ENCODE measurements at regions not wholly inside any gene's neighbourhood (a gene's known extent, or its start where the extent isn't known, plus 50 kb on each side); places are given as distances from the start of the nearest gene placed in this dataset.

- FAIRE-seq (no peak), ATAC-seq (no peak), DNase-seq (ENCODE audit: low read depth in 1 of 2, low spot score in 1 of 2) (no peak)
- Histone ChIP-seq H3K9me3 (no peaks in the 10 kb centered on the region), H3K4me1 (no peaks in the 10 kb centered on the region), H3K4me3 (no peak overlapping the region), H3K4me2 (no peak overlapping the region), H3K27ac (no peak overlapping the region)
- TF ChIP-seq FOXS1 (CRISPR knock-in tag; IDR thresholded peaks at IDR 0.05): no peak
- no peak for TF ChIP-seq CBX8 (IDR thresholded peaks at IDR 0.05)
- no peak for TF ChIP-seq EHMT2 (IDR thresholded peaks at IDR 0.05; ENCODE audit: low read depth)
- TF ChIP-seq ESRRA (IDR thresholded peaks at IDR 0.05; ENCODE audit: borderline replicate concordance, low read length): no peak
- no peak for TF ChIP-seq HEYL (CRISPR knock-in tag; IDR thresholded peaks at IDR 0.05)
- TF ChIP-seq POLR2AphosphoS2 (conservative IDR thresholded peaks at IDR 0.05; ENCODE audit: low read length): no peak
- no peak for TF ChIP-seq HOXA7 (CRISPR knock-in tag; IDR thresholded peaks at IDR 0.05)
- no peak for TF ChIP-seq NPAS2 (CRISPR knock-in tag; IDR thresholded peaks at IDR 0.05; ENCODE audit: borderline replicate concordance)
- TF ChIP-seq MAZ (IDR thresholded peaks at IDR 0.05; ENCODE audit: borderline replicate concordance, low read depth, low read length): no peak
- TF ChIP-seq TFCP2L1 (CRISPR knock-in tag; IDR thresholded peaks at IDR 0.05): no peak
- TF ChIP-seq POLR2A (IDR thresholded peaks at IDR 0.05; ENCODE audit: low read length): no peak
- TF ChIP-seq RARB (CRISPR knock-in tag; IDR thresholded peaks at IDR 0.05): no peak
- TF ChIP-seq JUN (IDR thresholded peaks at IDR 0.05): no peak
- no peak for TF ChIP-seq USF2 (IDR thresholded peaks at IDR 0.05)
- no peak for TF ChIP-seq RNF2 (IDR thresholded peaks at IDR 0.05; ENCODE audit: borderline replicate concordance, low read depth)
- TF ChIP-seq RAD21 (conservative IDR thresholded peaks at IDR 0.05 in 1 of 2, IDR thresholded peaks at IDR 0.05 in 1 of 2): no peak
- no peak for TF ChIP-seq ATOH8 (CRISPR knock-in tag; IDR thresholded peaks at IDR 0.05; ENCODE audit: low read depth)
- no peak for TF ChIP-seq SREBF2 (IDR thresholded peaks at IDR 0.05)
- TF ChIP-seq REST (IDR thresholded peaks at IDR 0.05): no peak
- TF ChIP-seq NR3C1 (IDR thresholded peaks at IDR 0.05): no peak
- ChIA-PET CTCF (no interaction called here), POLR2A (no interaction called here)
- WGBS (ENCODE audit: missing lambda C conversion rate): 5% methylated on average over 1 of the region's 1 CpG
Measured at GRCh38 chr11:80944758-80945157, 1503.9 kb upstream of the TENM4 start.

GRCh38 chr11:80943226-80943625 is 1502.4 kb upstream of the TENM4 start:
- FAIRE-seq (no peak), ATAC-seq (no peak), DNase-seq (ENCODE audit: low read depth in 1 of 2, low spot score in 1 of 2) (no peak)
- POLR2A ChIA-PET: no interaction called here
- CTCF ChIA-PET: no interaction called here
- H3K27ac ChIP-seq: no peak overlapping the region
- no peaks in the 10 kb centered on the region for H3K4me1 ChIP-seq
- no peak overlapping the region for H3K4me2 ChIP-seq
- H3K4me3 ChIP-seq: no peak overlapping the region
- TF ChIP-seq MYC (IDR thresholded peaks at IDR 0.05; ENCODE audit: borderline replicate concordance, low read length): no peak
- no peaks in the 10 kb centered on the region for H3K9me3 ChIP-seq

- CTCF ChIA-PET: no interaction called here
- WGBS (ENCODE audit: missing lambda C conversion rate): under 1% methylated on average over 3 of the region's 3 CpGs
- no peak for TF ChIP-seq ZSCAN20 (CRISPR knock-in tag; IDR thresholded peaks at IDR 0.05)
- no peak for TF ChIP-seq PBX3 (IDR thresholded peaks at IDR 0.05)
- no peak for TF ChIP-seq FOXS1 (CRISPR knock-in tag; IDR thresholded peaks at IDR 0.05)
- no peak for TF ChIP-seq TP53 (CRISPR knock-in tag; IDR thresholded peaks at IDR 0.05)
- TF ChIP-seq GATA3 (IDR thresholded peaks at IDR 0.05; ENCODE audit: borderline replicate concordance): no peak
- no peak for TF ChIP-seq SREBF2 (IDR thresholded peaks at IDR 0.05)
- TF ChIP-seq CBX2 (IDR thresholded peaks at IDR 0.05; ENCODE audit: borderline replicate concordance, low read depth): no peak
- no peak for TF ChIP-seq RAD21 (conservative IDR thresholded peaks at IDR 0.05 in 1 of 2, IDR thresholded peaks at IDR 0.05 in 1 of 2)
- TF ChIP-seq NPAS2 (CRISPR knock-in tag; IDR thresholded peaks at IDR 0.05; ENCODE audit: borderline replicate concordance): no peak
- TF ChIP-seq POLR2AphosphoS2 (conservative IDR thresholded peaks at IDR 0.05; ENCODE audit: low read length): no peak
- no peak for TF ChIP-seq TFCP2L1 (CRISPR knock-in tag; IDR thresholded peaks at IDR 0.05)
- no peak for TF ChIP-seq ESRRA (IDR thresholded peaks at IDR 0.05; ENCODE audit: borderline replicate concordance, low read length)
- no peak for TF ChIP-seq ATOH8 (CRISPR knock-in tag; IDR thresholded peaks at IDR 0.05; ENCODE audit: low read depth)
- TF ChIP-seq HOXB5 (CRISPR knock-in tag; IDR thresholded peaks at IDR 0.05): no peak
- TF ChIP-seq HOXA7 (CRISPR knock-in tag; IDR thresholded peaks at IDR 0.05): no peak
- TF ChIP-seq RCOR1 (IDR thresholded peaks at IDR 0.05; ENCODE audit: low read depth, low read length): no peak
- TF ChIP-seq HEYL (CRISPR knock-in tag; IDR thresholded peaks at IDR 0.05): no peak
- no peak for TF ChIP-seq ZNF302 (CRISPR knock-in tag; IDR thresholded peaks at IDR 0.05)
- DNase-seq (ENCODE audit: low read depth in 1 of 2, low spot score in 1 of 2): no peak
- POLR2A ChIA-PET: no interaction called here
- ATAC-seq: no peak
- H3K9me3 ChIP-seq: no peaks in the 10 kb centered on the region
- no peak overlapping the region for H3K4me2 ChIP-seq
- H3K4me1 ChIP-seq: no peaks in the 10 kb centered on the region
- no peak overlapping the region for H3K4me3 ChIP-seq
- no peak for FAIRE-seq
- H3K27ac ChIP-seq: no peak overlapping the region
Measured at GRCh38 chr11:80937842-80938241, 1497.0 kb upstream of the TENM4 start.
